Common myeloid progenitor, CD34-positive (primary cell): ENCODE measurements at regions not wholly inside any gene's neighbourhood (a gene's known extent, or its start where the extent isn't known, plus 50 kb on each side); places are given as distances from the start of the nearest gene placed in this dataset.
"Not testable (repeated sequence)": the region's sequence is repeated elsewhere in the genome, so short reads cannot be mapped to it uniquely, and the experiment has no call there.

Source experiments
- CTCF ChIA-PET: fragments of 350-600 bp; sonication (Branson Sonifier 250); formaldehyde crosslinking; loops from one replicate; lab custom pipeline; 2021; ENCODE audit warnings: antibody characterized with exemption; lab: Charles Lee
- POLR2A ChIA-PET: fragments of 350-600 bp; sonication (Branson Sonifier 250); formaldehyde crosslinking; loops from one replicate; lab custom pipeline; 2021; ENCODE audit warnings: antibody characterized with exemption; lab: Charles Lee
- DNase-seq, 3 donors: peaks; one replicate each; pipeline versions ENCODE4 v3.0.0 to v3.0.0-alpha.2; 2013
- H3K27ac ChIP-seq, 2 experiments: 1 replicate in 1 of 2; 2 replicates in 1 of 2; pipeline ENCODE4 v1.7.0; 2013; ENCODE audit warnings: inconsistent platforms in 2 of 2, low read length in 2 of 2, mild to moderate bottlenecking in 2 of 2, low read depth in 1 of 2, moderate library complexity in 1 of 2; ENCODE audit not compliant: severe bottlenecking in 2 of 2, insufficient read depth in 1 of 2, poor library complexity in 1 of 2
- H3K27me3 ChIP-seq, 5 experiments: replicated peaks in 2 of 5; 1 replicate in 3 of 5; 2 replicates in 2 of 5; pipeline versions ENCODE4 v1.6.1 to v1.7.0; 2013; ENCODE audit warnings: low read length in 4 of 5, mild to moderate bottlenecking in 2 of 5, moderate library complexity in 2 of 5, inconsistent platforms in 1 of 5; ENCODE audit not compliant: insufficient read depth in 5 of 5, control insufficient read depth in 4 of 5
- H3K36me3 ChIP-seq, 4 experiments: 1 replicate in 2 of 4; 2 replicates in 2 of 4; pipeline versions ENCODE4 v1.6.1 to v1.7.0; 2013; ENCODE audit warnings: low read length in 3 of 4, control low read depth in 1 of 4, mild to moderate bottlenecking in 1 of 4; ENCODE audit not compliant: control insufficient read depth in 4 of 4, insufficient read depth in 4 of 4
- H3K4me1 ChIP-seq, 4 experiments: 1 replicate in 3 of 4; 2 replicates in 1 of 4; pipeline versions ENCODE4 v1.6.1 to v1.7.1; 2013; ENCODE audit warnings: low read length in 3 of 4, mild to moderate bottlenecking in 3 of 4, control low read depth in 1 of 4, inconsistent platforms in 1 of 4, moderate library complexity in 1 of 4; ENCODE audit not compliant: control insufficient read depth in 4 of 4, insufficient read depth in 4 of 4; ENCODE audit errors: control extremely low read depth in 1 of 4
- H3K4me3 ChIP-seq, 7 experiments: 1 replicate in 4 of 7; 2 replicates in 3 of 7; pipeline versions ENCODE4 v1.5.1 to v1.7.0; 2013; ENCODE audit warnings: mild to moderate bottlenecking in 7 of 7, low read length in 6 of 7, moderate library complexity in 6 of 7, inconsistent platforms in 2 of 7, low read depth in 2 of 7, control low read depth in 1 of 7; ENCODE audit not compliant: insufficient read depth in 4 of 7, control insufficient read depth in 1 of 7; ENCODE audit errors: extremely low read depth in 1 of 7
- H3K9me3 ChIP-seq, 5 experiments: 1 replicate in 4 of 5; 2 replicates in 1 of 5; pipeline versions ENCODE4 v1.6.1 to v1.7.1; 2013; ENCODE audit warnings: low read length in 4 of 5, mild to moderate bottlenecking in 2 of 5, inconsistent platforms in 1 of 5, low read depth in 1 of 5, moderate library complexity in 1 of 5; ENCODE audit not compliant: control insufficient read depth in 4 of 5, insufficient read depth in 2 of 5; ENCODE audit errors: control extremely low read depth in 1 of 5
- WGBS: methylation state at CpG from one replicate; pipeline ENCODE4 v1.1.5; 2013; ENCODE audit not compliant: insufficient coverage; 5-methylcytosine and 5-hydroxymethylcytosine counted together

- Histone ChIP-seq H3K4me3 (no peak overlapping the region), H3K27me3 (no peaks in the 10 kb centered on the region), H3K36me3 (no peaks in the 10 kb centered on the region), H3K4me1 (no peaks in the 10 kb centered on the region), H3K27ac (no peak overlapping the region), H3K9me3 (no peaks in the 10 kb centered on the region)
- ChIA-PET POLR2A (no interaction called here), CTCF (no interaction called here)
- DNase-seq = no peak
- 100% methylated on average over 1 of the region's 2 CpGs for WGBS
Measured at GRCh38 chr6:81594501-81594900, 158.0 kb downstream of the TENT5A start.

- no peak overlapping the region for H3K27ac ChIP-seq
- POLR2A ChIA-PET = no interaction called here
- WGBS = 100% methylated on average over 4 of the region's 5 CpGs
- H3K9me3 ChIP-seq = no peaks in the 10 kb centered on the region
- H3K27me3 ChIP-seq = no peaks in the 10 kb centered on the region
- no peaks in the 10 kb centered on the region for H3K4me1 ChIP-seq
- CTCF ChIA-PET = no interaction called here
- no peaks in the 10 kb centered on the region for H3K36me3 ChIP-seq
- no peak for DNase-seq
- no peak overlapping the region for H3K4me3 ChIP-seq
Measured at GRCh38 chr6:81590314-81590691, 162.2 kb downstream of the TENT5A start.

GRCh38 chr6:81589465-81590313 lies 162.8 kb downstream of the TENT5A start:
- no peak for DNase-seq
- Histone ChIP-seq H3K27me3 (no peaks in the 10 kb centered on the region), H3K4me3 (no peak overlapping the region), H3K4me1 (no peaks in the 10 kb centered on the region), H3K27ac (no peak overlapping the region), H3K36me3 (no peaks in the 10 kb centered on the region), H3K9me3 (no peaks in the 10 kb centered on the region)
- POLR2A ChIA-PET = no interaction called here
- CTCF ChIA-PET = no interaction called here
- WGBS = 97% methylated on average over 5 of the region's 5 CpGs

- 100% methylated on average over 1 of the region's 1 CpG for WGBS
- CTCF ChIA-PET, H3K36me3 ChIP-seq: not testable (repeated sequence)
Measured at GRCh38 chr6:81585686-81586085, 166.8 kb downstream of the TENT5A start.

DNA sequence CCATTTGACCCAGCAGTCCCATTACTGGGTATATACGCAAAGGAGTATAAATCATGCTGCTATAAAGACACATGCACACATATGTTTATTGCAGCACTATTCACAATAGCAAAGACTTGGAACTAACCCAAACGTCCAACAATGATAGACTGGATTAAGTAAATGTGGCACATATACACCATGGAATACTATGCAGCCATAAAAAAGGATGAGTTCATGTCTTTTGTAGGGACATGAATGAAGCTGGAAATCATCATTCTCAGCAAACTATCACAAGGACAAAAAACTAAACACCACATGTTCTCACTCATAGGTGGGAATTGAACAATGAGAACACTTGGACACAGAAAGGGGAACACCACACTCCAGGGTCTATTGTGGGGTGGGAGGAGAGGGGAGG lies 168.3 kb downstream of the TENT5A start:
- DNase-seq, H3K27me3 ChIP-seq, H3K4me3 ChIP-seq, H3K4me1 ChIP-seq, POLR2A ChIA-PET, H3K36me3 ChIP-seq, H3K27ac ChIP-seq, H3K9me3 ChIP-seq, CTCF ChIA-PET: not testable (repeated sequence)
- WGBS = no CpG with 5 or more reads among the region's 2 CpGs

More at GRCh38 chr6:81585686-81586085, 166.8 kb downstream of the TENT5A start:
- DNase-seq, H3K27ac ChIP-seq, H3K4me3 ChIP-seq, H3K4me1 ChIP-seq, H3K9me3 ChIP-seq, H3K27me3 ChIP-seq, POLR2A ChIA-PET: not testable (repeated sequence)

DNA sequence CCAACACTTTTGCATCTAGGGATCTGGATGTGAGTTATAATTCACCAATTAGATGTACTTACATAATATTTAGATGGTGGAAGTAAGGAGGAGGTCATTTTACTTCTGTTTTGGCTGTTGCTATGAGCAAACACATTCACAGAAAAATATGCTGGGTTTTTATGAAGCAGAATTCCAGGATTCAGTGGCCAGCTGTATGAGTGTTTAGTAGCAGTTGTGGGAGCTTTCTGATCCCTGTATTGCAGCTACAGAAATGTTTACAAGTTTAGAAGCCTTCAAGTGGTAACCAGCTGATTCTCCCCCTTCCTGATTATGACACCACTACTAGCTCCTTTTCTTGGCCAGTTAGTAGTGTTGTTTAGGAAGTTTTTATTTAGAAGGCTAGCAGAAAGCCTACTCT lies 177.0 kb downstream of the TENT5A start:
- Histone ChIP-seq H3K36me3 (no peaks in the 10 kb centered on the region), H3K27ac (no peak overlapping the region), H3K27me3 (no peaks in the 10 kb centered on the region), H3K9me3 (no peaks in the 10 kb centered on the region), H3K4me3 (no peak overlapping the region), H3K4me1 (no peaks in the 10 kb centered on the region)
- no peak for DNase-seq
- CTCF ChIA-PET = no interaction called here
- POLR2A ChIA-PET = no interaction called here

DNA sequence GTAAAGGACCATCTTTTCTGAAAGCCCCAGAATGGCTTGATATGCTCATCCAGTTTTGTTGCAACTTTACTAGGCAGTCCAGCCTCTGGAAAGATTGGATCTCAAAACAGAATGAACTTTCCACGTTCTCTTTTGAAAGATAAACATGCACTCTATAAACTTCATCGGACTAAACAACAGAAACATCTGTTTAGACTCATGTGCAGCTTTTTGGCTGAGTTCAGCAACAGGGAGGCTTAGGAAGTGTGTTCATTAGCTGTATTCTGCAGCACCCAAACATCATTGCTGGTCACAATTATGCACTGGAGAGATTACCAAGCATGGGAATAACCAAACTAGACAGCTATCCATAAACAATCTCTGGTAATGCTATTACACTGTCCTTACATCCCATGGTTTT lies 180.5 kb downstream of the TENT5A start:
- Histone ChIP-seq H3K9me3 (no peaks in the 10 kb centered on the region), H3K27me3 (peaks cover 0 to 3% (median 0%) of the 10 kb centered on the region in 5 experiments), H3K4me1 (no peaks in the 10 kb centered on the region), H3K36me3 (no peaks in the 10 kb centered on the region), H3K27ac (no peak overlapping the region), H3K4me3 (no peak overlapping the region)
- ChIA-PET CTCF (no interaction called here), POLR2A (no interaction called here)
- DNase-seq = no peak
- WGBS = no CpG with 5 or more reads among the region's 2 CpGs
